Lower lobe of right lung (tissue), 2 donors: ENCODE measurements at regions not wholly inside any gene's neighbourhood (a gene's known extent, or its start where the extent isn't known, plus 50 kb on each side); places are given as distances from the start of the nearest gene placed in this dataset.

ENCODE experiments used
- ATAC-seq, 2 donors: fragments of 200-7000 bp; cut with Tn5 transposase; one replicate each; pipeline ENCODE4 v1.9.1; 2020 to 2022; ENCODE audit warnings: mild to moderate bottlenecking in 2 of 2, moderate library complexity in 2 of 2
- DNase-seq: peaks from one replicate; pipeline ENCODE4 v3.0.0-alpha.2; 2020
- H3K27ac ChIP-seq: fragments of 200-600 bp; one replicate; pipeline ENCODE4 v1.8.0; 2022
- H3K27me3 ChIP-seq: fragments of 200-600 bp; one replicate; pipeline ENCODE4 v1.8.0; 2022; ENCODE audit warnings: low read depth
- H3K36me3 ChIP-seq: fragments of 200-600 bp; one replicate; pipeline ENCODE4 v1.8.0; 2022; ENCODE audit warnings: mild to moderate bottlenecking
- H3K4me1 ChIP-seq: fragments of 200-600 bp; one replicate; pipeline ENCODE4 v1.8.0; 2022
- H3K4me3 ChIP-seq: fragments of 200-600 bp; one replicate; pipeline ENCODE4 v1.8.0; 2022; ENCODE audit warnings: mild to moderate bottlenecking
- H3K9me3 ChIP-seq: fragments of 200-600 bp; one replicate; pipeline ENCODE4 v1.8.0; 2022
- CTCF ChIP-seq: fragments of 200-600 bp; IDR thresholded peaks from one replicate; pipeline ENCODE4 v1.8.0; 2022; ENCODE audit warnings: antibody characterized with exemption, mild to moderate bottlenecking
- intact Hi-C: fragments of 100-400 bp; cut with DNase I; formaldehyde crosslinking; loops from one replicate; pipeline ENCODE4 v1.11.0; 2022
- donor health status: DM: no; HTN: yes; CAD: no; lungs with severe emphysema.

- Histone ChIP-seq H3K4me3 (no peak overlapping the region), H3K27me3 (no peaks in the 10 kb centered on the region), H3K4me1 (no peaks in the 10 kb centered on the region), H3K36me3 (no peaks in the 10 kb centered on the region), H3K27ac (no peak overlapping the region), H3K9me3 (no peaks in the 10 kb centered on the region)
- TF ChIP-seq CTCF: no peak
- intact Hi-C loops: no loop called here
- ATAC-seq (no peak), DNase-seq (no peak)
Observed at GRCh38 chr2:122750095-122750494, 994.6 kb downstream of the TSN start.

GRCh38 chr2:122750808-122751207 is 995.4 kb downstream of the TSN start:
- Histone ChIP-seq H3K4me3 (no peak overlapping the region), H3K9me3 (no peaks in the 10 kb centered on the region), H3K27ac (no peak overlapping the region), H3K36me3 (no peaks in the 10 kb centered on the region), H3K27me3 (no peaks in the 10 kb centered on the region), H3K4me1 (no peaks in the 10 kb centered on the region)
- no peak for DNase-seq
- intact Hi-C loops: no loop called here
- TF ChIP-seq CTCF: no peak
- ATAC-seq: no peak

GRCh38 chr2:122753336-122753735 is 997.9 kb downstream of the TSN start:
- intact Hi-C loops: no loop called here
- ATAC-seq (no peak), DNase-seq (no peak)
- H3K4me1 ChIP-seq: no peaks in the 10 kb centered on the region
- no peaks in the 10 kb centered on the region for H3K27me3 ChIP-seq
- TF ChIP-seq CTCF: no peak
- H3K4me3 ChIP-seq: no peak overlapping the region
- no peak overlapping the region for H3K27ac ChIP-seq
- no peaks in the 10 kb centered on the region for H3K9me3 ChIP-seq
- no peaks in the 10 kb centered on the region for H3K36me3 ChIP-seq

GRCh38 chr2:122754561-122754960 is 999.1 kb downstream of the TSN start:
- Histone ChIP-seq H3K9me3 (no peaks in the 10 kb centered on the region), H3K36me3 (no peaks in the 10 kb centered on the region), H3K27me3 (no peaks in the 10 kb centered on the region), H3K4me3 (no peak overlapping the region), H3K4me1 (no peaks in the 10 kb centered on the region), H3K27ac (no peak overlapping the region)
- DNase-seq (no peak), ATAC-seq (no peak)
- intact Hi-C loops: no loop called here
- no peak for TF ChIP-seq CTCF

GRCh38 chr2:122755281-122755780 is 999.9 kb downstream of the TSN start:
- no peaks in the 10 kb centered on the region for H3K4me1 ChIP-seq
- peak in 1 of 2 donors; percentile 12 for ATAC-seq

More at GRCh38 chr2:122755281-122755780, 999.9 kb downstream of the TSN start:
- no peak for DNase-seq
- no peak for TF ChIP-seq CTCF
- Histone ChIP-seq H3K9me3 (no peaks in the 10 kb centered on the region), H3K27me3 (no peaks in the 10 kb centered on the region), H3K27ac (no peak overlapping the region), H3K36me3 (no peaks in the 10 kb centered on the region), H3K4me3 (no peak overlapping the region)
- intact Hi-C loops: no loop called here
